NT2/D1 (cell line): ENCODE measurements at regions not wholly inside any gene's neighbourhood (a gene's known extent, or its start where the extent isn't known, plus 50 kb on each side); places are given as distances from the start of the nearest gene placed in this dataset.
"Not testable (repeated sequence)": the region's sequence is repeated elsewhere in the genome, so short reads cannot be mapped to it uniquely, and the experiment has no call there.

Source experiments
- DNase-seq: peaks from one replicate; pipeline ENCODE4 v3.0.0-alpha.2; 2011; ENCODE audit warnings: low read depth, low spot score
- H3K27me3 ChIP-seq: 2 replicates; pipeline ENCODE4 v1.6.0; 2011; ENCODE audit warnings: mild to moderate bottlenecking; ENCODE audit not compliant: insufficient read length, insufficient read depth
- H3K36me3 ChIP-seq: 2 replicates; pipeline ENCODE4 v1.6.1; 2011; ENCODE audit warnings: mild to moderate bottlenecking, low read length, mixed read lengths; ENCODE audit not compliant: insufficient read depth, insufficient read length
- H3K4me1 ChIP-seq: 2 replicates; pipeline ENCODE4 v1.5.1; 2011; ENCODE audit not compliant: insufficient read depth, insufficient read length
- H3K4me3 ChIP-seq: 2 replicates; pipeline ENCODE4 v1.5.1; 2011; ENCODE audit warnings: low read depth; ENCODE audit not compliant: insufficient read length
- H3K9ac ChIP-seq: 2 replicates; pipeline ENCODE4 v1.6.0; 2011; ENCODE audit warnings: low read depth; ENCODE audit not compliant: insufficient read length
- H3K9me3 ChIP-seq: 2 replicates; pipeline ENCODE4 v1.5.1; 2011; ENCODE audit warnings: mild to moderate bottlenecking, low read length; ENCODE audit not compliant: insufficient read depth
- SUZ12 ChIP-seq: IDR thresholded peaks from 2 replicates; pipeline ENCODE4 v1.6.1; 2011; ENCODE audit not compliant: insufficient read length, insufficient read depth; ENCODE audit errors: extremely low read depth
- YY1 ChIP-seq: IDR thresholded peaks from 2 replicates; pipeline ENCODE4 v1.6.1; 2011; ENCODE audit not compliant: insufficient read length, insufficient read depth
- ZNF274 ChIP-seq: IDR thresholded peaks from 2 replicates; pipeline ENCODE4 v1.6.1; 2011; ENCODE audit warnings: mild to moderate bottlenecking, low read depth, low read length

DNA sequence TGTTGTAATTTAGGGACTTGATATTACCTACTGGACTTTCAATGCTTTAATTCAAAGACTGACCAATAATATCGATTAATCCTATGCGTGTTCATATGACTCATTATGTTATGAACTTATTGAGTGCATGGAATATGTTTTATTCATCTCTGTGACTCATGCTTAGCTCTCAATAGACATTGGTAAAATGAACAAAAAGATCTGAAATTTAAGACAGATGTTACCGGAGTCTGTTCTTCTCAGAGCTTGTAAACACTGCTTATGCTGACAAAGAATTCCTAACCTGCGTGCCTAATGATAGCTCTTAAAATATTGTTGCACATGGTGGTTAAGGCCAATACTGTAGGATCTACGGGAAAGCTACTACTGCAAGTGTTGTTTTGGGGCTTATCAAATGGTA is 131.5 kb upstream of the ACBD5 start:
- no peak for TF ChIP-seq YY1
- TF ChIP-seq SUZ12: no peak
- TF ChIP-seq ZNF274: no peak
- H3K9me3 ChIP-seq: no peaks in the 10 kb centered on the region
- H3K27me3 ChIP-seq: no peaks in the 10 kb centered on the region
- H3K36me3 ChIP-seq: no peaks in the 10 kb centered on the region
- no peak overlapping the region for H3K4me3 ChIP-seq
- no peak overlapping the region for H3K9ac ChIP-seq
- H3K4me1 ChIP-seq: no peaks in the 10 kb centered on the region
- DNase-seq: no peak

DNA sequence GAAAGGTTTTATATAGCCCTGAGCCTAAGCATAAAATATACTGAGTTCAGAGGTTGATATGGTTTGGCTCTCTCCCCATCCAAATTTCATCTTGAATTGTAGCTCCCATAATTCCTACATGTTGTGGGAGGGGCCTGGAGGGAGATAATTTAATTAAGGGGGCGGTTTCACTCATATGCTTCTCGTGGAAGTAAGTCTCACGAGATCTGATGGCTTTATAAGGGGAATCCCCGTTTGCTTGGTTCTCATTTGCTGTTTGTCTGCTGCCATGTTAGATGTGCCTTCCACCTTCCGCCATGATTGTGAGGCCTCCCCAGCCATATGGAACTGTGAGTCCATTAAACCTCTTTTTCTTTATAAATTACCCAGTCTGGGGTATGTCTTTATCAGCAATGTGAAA is 130.8 kb upstream of the ACBD5 start:
- H3K9me3 ChIP-seq, H3K27me3 ChIP-seq, H3K36me3 ChIP-seq, H3K4me1 ChIP-seq, H3K9ac ChIP-seq, DNase-seq, H3K4me3 ChIP-seq: not testable (repeated sequence)

DNA sequence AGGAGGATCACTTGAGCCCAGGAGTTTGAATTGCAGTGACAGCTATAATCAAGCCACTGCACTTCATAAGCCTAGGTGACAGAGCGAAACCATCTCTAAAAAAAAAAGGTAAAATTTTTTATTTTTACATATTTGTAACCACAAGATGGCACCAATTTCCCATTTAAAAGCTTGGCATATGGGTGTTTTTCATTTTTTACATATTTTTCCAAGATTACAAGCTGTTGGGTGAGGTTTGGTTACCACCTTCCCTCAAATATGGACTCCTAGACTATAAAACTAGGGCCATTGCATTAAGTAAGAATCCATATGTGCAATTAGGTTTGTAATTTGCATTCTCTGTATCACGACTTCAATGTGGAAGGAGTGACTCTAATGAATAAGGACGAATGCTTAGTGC is 129.3 kb upstream of the ACBD5 start:
- no peak overlapping the region for H3K9ac ChIP-seq
- H3K4me1 ChIP-seq: no peaks in the 10 kb centered on the region
- no peaks in the 10 kb centered on the region for H3K27me3 ChIP-seq
- TF ChIP-seq ZNF274: no peak
- TF ChIP-seq SUZ12: no peak
- no peak for TF ChIP-seq YY1
- no peak for DNase-seq
- no peaks in the 10 kb centered on the region for H3K36me3 ChIP-seq
- H3K4me3 ChIP-seq: no peak overlapping the region
- no peaks in the 10 kb centered on the region for H3K9me3 ChIP-seq

DNA sequence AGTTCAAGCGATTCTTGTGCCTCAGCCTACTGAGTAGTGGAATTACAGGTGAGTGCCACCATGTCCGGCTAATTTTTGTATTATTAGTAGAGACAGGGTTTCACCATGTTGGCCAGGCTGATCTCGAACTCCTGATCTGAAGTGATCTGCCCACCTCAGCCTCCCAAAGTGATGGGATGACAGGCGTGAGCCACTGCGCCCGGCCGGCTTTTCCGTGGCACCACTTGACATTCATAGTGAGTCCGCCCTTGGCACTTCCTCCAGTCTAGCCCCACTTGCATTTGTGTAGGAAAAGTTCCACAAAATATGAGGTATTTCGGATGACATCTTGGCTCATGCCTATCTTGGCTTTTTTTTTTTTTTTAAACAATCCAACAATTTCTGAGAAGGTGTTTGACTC is 128.1 kb upstream of the ACBD5 start:
- Histone ChIP-seq H3K36me3 (no peaks in the 10 kb centered on the region), H3K27me3 (no peaks in the 10 kb centered on the region), H3K9me3 (no peaks in the 10 kb centered on the region), H3K9ac (no peak overlapping the region), H3K4me1 (no peaks in the 10 kb centered on the region), H3K4me3 (no peak overlapping the region)
- DNase-seq: no peak
- no peak for TF ChIP-seq YY1
- no peak for TF ChIP-seq ZNF274
- TF ChIP-seq SUZ12: no peak

DNA sequence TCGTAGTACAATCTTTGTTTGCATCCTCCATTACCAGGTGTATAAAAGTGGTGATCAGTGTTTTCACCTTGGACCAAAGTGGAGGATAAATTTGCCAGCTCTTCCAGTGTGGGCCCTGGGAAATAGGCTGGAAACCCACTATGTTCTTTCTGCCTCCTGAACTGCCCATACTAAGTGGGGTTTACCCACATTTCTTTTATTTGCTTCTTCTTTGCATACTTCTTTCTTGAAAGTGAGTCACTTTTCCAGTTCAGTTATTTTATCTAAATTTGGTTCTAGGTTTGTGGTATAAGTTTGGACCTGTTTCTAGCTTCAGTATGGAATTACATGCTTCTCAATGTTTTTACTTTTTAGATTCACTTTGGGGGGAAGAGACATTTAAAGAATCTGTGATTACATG is 126.2 kb upstream of the ACBD5 start:
- H3K9me3 ChIP-seq: no peaks in the 10 kb centered on the region
- no peaks in the 10 kb centered on the region for H3K4me1 ChIP-seq
- DNase-seq: no peak
- no peak overlapping the region for H3K9ac ChIP-seq
- no peaks in the 10 kb centered on the region for H3K27me3 ChIP-seq
- no peak for TF ChIP-seq ZNF274
- TF ChIP-seq YY1: no peak
- no peak for TF ChIP-seq SUZ12
- H3K4me3 ChIP-seq: no peak overlapping the region
- no peaks in the 10 kb centered on the region for H3K36me3 ChIP-seq

DNA sequence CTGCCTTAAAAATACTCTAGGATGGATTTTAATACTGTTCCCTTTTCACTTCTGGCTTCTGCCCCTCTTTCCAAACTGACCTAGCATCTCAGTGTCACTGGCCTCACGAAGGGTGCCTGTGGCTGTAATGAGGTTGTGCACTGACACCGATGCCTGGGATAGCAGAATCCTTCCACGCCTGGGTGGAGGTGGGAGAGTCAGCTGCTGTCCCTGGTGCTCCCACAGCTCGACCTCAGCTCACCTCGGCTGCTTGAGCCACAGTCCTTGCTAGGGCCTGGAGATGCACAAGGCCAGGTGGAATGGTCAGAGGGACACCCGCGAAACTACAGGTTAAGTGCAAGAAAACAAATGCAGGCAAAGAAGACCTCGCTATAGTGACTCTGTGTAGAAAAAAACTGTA is 123.4 kb upstream of the ACBD5 start:
- no peak for DNase-seq
- TF ChIP-seq YY1 (no peak), SUZ12 (no peak), ZNF274 (no peak)
- no peaks in the 10 kb centered on the region for H3K27me3 ChIP-seq
- no peaks in the 10 kb centered on the region for H3K36me3 ChIP-seq
- H3K9me3 ChIP-seq: no peaks in the 10 kb centered on the region
- H3K4me3 ChIP-seq: no peak overlapping the region
- H3K9ac ChIP-seq: no peak overlapping the region
- no peaks in the 10 kb centered on the region for H3K4me1 ChIP-seq

DNA sequence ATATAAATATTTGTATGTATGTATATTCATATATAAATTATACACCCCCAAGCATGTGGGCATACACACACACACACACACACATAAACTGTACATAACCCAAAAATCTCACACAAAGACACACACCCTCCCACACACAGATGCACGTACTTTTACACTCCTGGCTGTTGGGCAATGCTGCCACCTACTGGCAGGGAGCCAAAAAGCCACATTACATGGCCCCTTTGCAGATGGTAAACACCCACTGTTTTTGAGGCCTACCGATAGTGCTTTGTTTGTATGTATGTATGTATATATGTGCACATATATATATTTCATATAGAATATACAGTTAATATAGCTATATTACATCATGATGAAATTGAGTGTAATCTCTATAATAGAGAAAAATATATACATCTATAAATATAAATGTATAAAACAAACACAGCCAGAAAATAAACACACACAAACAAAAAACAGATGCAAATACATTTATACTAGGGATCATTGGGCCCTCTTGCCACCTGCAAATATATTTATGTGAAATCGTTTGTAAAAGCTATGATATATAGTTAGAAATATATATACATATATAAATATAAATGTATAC is 120.1 kb upstream of the ACBD5 start:
- Histone ChIP-seq H3K4me1 (no peaks in the 10 kb centered on the region), H3K9me3 (no peaks in the 10 kb centered on the region), H3K4me3 (no peak overlapping the region), H3K36me3 (no peaks in the 10 kb centered on the region), H3K9ac (no peak overlapping the region), H3K27me3 (no peaks in the 10 kb centered on the region)
- DNase-seq: peak; percentile 77
- no peak for TF ChIP-seq ZNF274

DNA sequence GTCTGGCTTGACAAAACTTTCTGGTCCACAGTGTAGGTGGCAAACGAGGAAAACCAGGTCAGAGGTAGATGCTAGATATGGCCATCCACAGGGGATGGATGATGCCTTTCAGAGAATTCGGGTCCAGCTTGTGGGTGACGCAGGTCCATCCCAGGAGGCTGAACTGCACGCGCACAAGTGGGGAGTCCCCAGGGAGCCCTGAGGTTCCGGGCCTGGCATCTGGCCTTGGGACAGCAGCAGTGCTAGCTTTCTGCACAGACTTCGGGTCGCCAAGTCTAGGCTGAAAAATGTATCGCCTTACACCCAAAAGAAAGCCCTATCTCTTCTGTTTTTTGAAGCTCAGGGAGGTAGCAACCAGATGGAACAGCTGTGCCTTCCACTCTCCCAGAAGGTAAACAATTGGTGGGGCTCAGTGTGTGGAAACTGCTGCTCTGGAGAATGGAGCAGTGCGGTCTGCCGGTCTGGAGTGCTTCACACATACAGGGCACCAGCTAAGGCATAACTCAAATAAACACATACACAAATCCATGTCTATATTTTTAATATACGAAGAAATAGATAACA is 119.3 kb upstream of the ACBD5 start:
- H3K9me3 ChIP-seq: no peaks in the 10 kb centered on the region
- H3K4me3 ChIP-seq: no peak overlapping the region
- no peaks in the 10 kb centered on the region for H3K27me3 ChIP-seq
- TF ChIP-seq ZNF274 (no peak), YY1 (no peak), SUZ12 (no peak)
- no peak overlapping the region for H3K9ac ChIP-seq
- H3K4me1 ChIP-seq: no peaks in the 10 kb centered on the region
- DNase-seq: no peak
- no peaks in the 10 kb centered on the region for H3K36me3 ChIP-seq
